ENCODE measurements at regions not wholly inside any gene's neighbourhood (a gene's known extent, or its start where the extent isn't known, plus 50 kb on each side); places are given as distances from the start of the nearest gene placed in this dataset.

- no peak for TF ChIP-seq CTCF (IDR thresholded peaks at IDR 0.05; ENCODE audit: extremely low read depth, missing control alignments)
- DNase-seq (ENCODE audit: low spot score), result no peak
Observed at GRCh38 chr17:34110315-34110714, 144.8 kb upstream of the CCL2 start.

- TF ChIP-seq CTCF (IDR thresholded peaks at IDR 0.05; ENCODE audit: extremely low read depth, missing control alignments), result no peak
- DNase-seq (ENCODE audit: low spot score), result no peak
Observed at GRCh38 chr17:34113089-34113488, 142.0 kb upstream of the CCL2 start.

- no peak for TF ChIP-seq CTCF (IDR thresholded peaks at IDR 0.05; ENCODE audit: extremely low read depth, missing control alignments)
- no peak for DNase-seq (ENCODE audit: low spot score)
Observed at GRCh38 chr17:34114174-34114573, 140.9 kb upstream of the CCL2 start.

GRCh38 chr17:34116306-34116705, 138.8 kb upstream of the CCL2 start:
- DNase-seq (ENCODE audit: low spot score), result no peak

GRCh38 chr17:34117332-34117731, 137.8 kb upstream of the CCL2 start:
- TF ChIP-seq CTCF (IDR thresholded peaks at IDR 0.05; ENCODE audit: extremely low read depth, missing control alignments), result no peak
- DNase-seq (ENCODE audit: low spot score), result no peak

More at GRCh38 chr17:34116306-34116705, 138.8 kb upstream of the CCL2 start:
- TF ChIP-seq CTCF (IDR thresholded peaks at IDR 0.05; ENCODE audit: extremely low read depth, missing control alignments), result no peak

- TF ChIP-seq CTCF (IDR thresholded peaks at IDR 0.05; ENCODE audit: extremely low read depth, missing control alignments), result no peak
- DNase-seq (ENCODE audit: low spot score), result no peak
Observed at GRCh38 chr17:34117811-34118210, 137.3 kb upstream of the CCL2 start.

GRCh38 chr17:34118564-34118963, 136.5 kb upstream of the CCL2 start:
- TF ChIP-seq CTCF (IDR thresholded peaks at IDR 0.05; ENCODE audit: extremely low read depth, missing control alignments), result no peak
- DNase-seq (ENCODE audit: low spot score), result no peak
